Adrenal gland (tissue), 9 donors: ENCODE measurements at regions not wholly inside any gene's neighbourhood (a gene's known extent, or its start where the extent isn't known, plus 50 kb on each side); places are given as distances from the start of the nearest gene placed in this dataset.

Source experiments
- DNase-seq, 7 donors: peaks; one replicate each; pipeline ENCODE4 v3.0.0-alpha.2; 2019 to 2020
- H3K27ac ChIP-seq, 5 donors: fragments of 200-600 bp; sonication (generic) in 4 of 5; 1 replicate in 3 of 5; 2 replicates in 2 of 5; pipeline versions ENCODE4 v1.5.1 to v1.8.0; 2016 to 2020; ENCODE audit warnings: mild to moderate bottlenecking in 1 of 5
- H3K27me3 ChIP-seq: fragments of 200-600 bp; 2 replicates; pipeline ENCODE4 v1.8.0; 2021
- H3K36me3 ChIP-seq, 2 donors: fragments of 200-600 bp; replicated peaks in 1 of 2; 1 replicate in 1 of 2; 2 replicates in 1 of 2; pipeline versions ENCODE4 v1.5.1 to v1.8.0; 2018 to 2022
- H3K4me1 ChIP-seq, 2 donors: fragments of 200-600 bp; replicated peaks in 1 of 2; 1 replicate in 1 of 2; 2 replicates in 1 of 2; pipeline versions ENCODE4 v1.5.1 to v1.8.0; 2018 to 2021
- H3K4me3 ChIP-seq, 4 donors: fragments of 200-600 bp; sonication (generic) in 3 of 4; one replicate each; pipeline ENCODE4 v1.5.1; 2016 to 2018
- H3K9me3 ChIP-seq, 3 donors: fragments of 200-600 bp; sonication (generic) in 1 of 3; replicated peaks in 1 of 3; 1 replicate in 2 of 3; 2 replicates in 1 of 3; pipeline versions ENCODE4 v1.5.1 to v1.8.0; 2016 to 2021
- CTCF ChIP-seq, 6 experiments: fragments of 450-650 bp in 4 of 6; fragments of 200-600 bp in 2 of 6; sonication (generic) in 1 of 6; IDR thresholded peaks; 1 replicate in 5 of 6; 2 replicates in 1 of 6; pipeline versions ENCODE4 v1.5.1 to v1.8.0; 2016 to 2021; ENCODE audit warnings: antibody characterized with exemption in 6 of 6, mild to moderate bottlenecking in 2 of 6, moderate library complexity in 1 of 6
- POLR2A ChIP-seq, 2 donors: fragments of 450-650 bp; IDR thresholded peaks; one replicate each; pipeline ENCODE4 v1.6.1; 2017; ENCODE audit warnings: antibody characterized with exemption in 2 of 2, mild to moderate bottlenecking in 2 of 2, moderate library complexity in 1 of 2
- WGBS, 4 donors: extraction: QIAGEN DNeasy Blood & Tissue Kit in 2 of 4; methylation state at CpG; one replicate each; pipeline versions ENCODE4 v1.1.5 to v1.1.7; 2013 to 2017; 5-methylcytosine and 5-hydroxymethylcytosine counted together
- intact Hi-C, 2 donors: fragments of 100-400 bp; cut with DNase I; formaldehyde crosslinking; loops; one replicate each; pipeline versions ENCODE4 v1.14.1 to v1.15.0; 2022 to 2023
- donor health status: healthy with polysubstance abuse.
- donor health status: Bipolar disorder and iron deficiency.
- donor health status: DM: yes; HTN: yes; CAD: no.
- donor health status: DM: no; HTN: no; CAD: no.
- donor health status: DM: no; HTN: no; CAD: no.

GRCh38 chr18:45167631-45168280 is 447.5 kb upstream of the SLC14A2 start:
- no peak for TF ChIP-seq POLR2A (IDR thresholded peaks at IDR 0.05)
- TF ChIP-seq CTCF (IDR thresholded peaks at IDR 0.05): no peak

DNA sequence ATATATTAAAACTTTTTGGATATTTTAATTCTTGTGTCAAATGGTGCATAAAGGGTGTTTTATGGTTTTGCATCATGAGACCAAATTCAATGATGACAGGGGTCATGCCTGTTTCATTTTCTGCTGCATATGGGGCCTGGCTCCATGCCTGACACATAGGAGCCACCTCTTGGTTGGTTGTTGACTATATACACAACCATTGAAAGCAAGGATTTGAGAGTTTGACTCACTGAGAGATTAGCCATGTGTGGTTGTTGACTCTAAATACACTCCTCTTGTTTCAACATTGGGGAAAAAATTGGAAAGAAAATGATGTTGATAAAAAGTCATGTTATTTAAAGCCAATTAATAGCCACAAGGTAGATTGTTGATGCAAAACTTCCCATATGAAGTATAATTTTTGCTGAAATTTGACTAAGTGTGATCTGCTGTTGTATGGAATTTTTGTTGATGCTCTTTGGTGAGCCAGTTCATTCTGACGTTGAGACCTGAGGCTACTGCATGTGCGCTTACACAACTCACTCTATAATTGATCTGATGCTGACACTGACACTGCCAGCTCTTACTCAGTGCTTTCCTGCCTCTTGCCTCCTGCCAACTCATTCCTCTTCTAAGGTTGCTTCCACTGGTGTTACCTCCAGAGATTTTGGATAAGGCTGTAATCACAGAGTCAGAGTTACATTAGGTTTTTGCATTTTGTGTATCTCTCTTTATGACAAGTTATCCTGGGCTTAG is 446.2 kb upstream of the SLC14A2 start:
- no peaks in the 10 kb centered on the region for H3K27me3 ChIP-seq
- intact Hi-C loops: no loop called here
- H3K9me3 ChIP-seq: no peaks in the 10 kb centered on the region
- H3K4me1 ChIP-seq: no peaks in the 10 kb centered on the region
- TF ChIP-seq POLR2A (IDR thresholded peaks at IDR 0.05) (no peak), CTCF (IDR thresholded peaks at IDR 0.05) (no peak)
- H3K4me3 ChIP-seq: no peak overlapping the region
- 74 to 79% (median 75%) methylated on average over 2 of the region's 2 CpGs for WGBS, 4 donors
- DNase-seq: no peak
- H3K27ac ChIP-seq: peak overlapping the region in 1 of 5 donors; percentile 20
- H3K36me3 ChIP-seq: no peaks in the 10 kb centered on the region

More at GRCh38 chr18:45167631-45168280, 447.5 kb upstream of the SLC14A2 start:
- no peaks in the 10 kb centered on the region for H3K36me3 ChIP-seq
- 62 to 73% (median 68%) methylated on average over 6 of the region's 6 CpGs for WGBS, 4 donors
- H3K27me3 ChIP-seq: no peaks in the 10 kb centered on the region
- H3K9me3 ChIP-seq: no peaks in the 10 kb centered on the region
- H3K4me1 ChIP-seq: no peaks in the 10 kb centered on the region
- no peak overlapping the region for H3K4me3 ChIP-seq
- DNase-seq: no peak
- intact Hi-C loops: no loop called here
- no peak overlapping the region for H3K27ac ChIP-seq

GRCh38 chr18:45169610-45170009 is 445.7 kb upstream of the SLC14A2 start:
- Histone ChIP-seq H3K4me3 (no peak overlapping the region), H3K9me3 (no peaks in the 10 kb centered on the region), H3K36me3 (no peaks in the 10 kb centered on the region), H3K27me3 (no peaks in the 10 kb centered on the region), H3K27ac (no peak overlapping the region), H3K4me1 (no peaks in the 10 kb centered on the region)
- intact Hi-C loops: no loop called here
- TF ChIP-seq POLR2A (IDR thresholded peaks at IDR 0.05) (no peak), CTCF (IDR thresholded peaks at IDR 0.05) (peak in 2 of 6 experiments; percentile 14 to 17)
- DNase-seq: peak in 2 of 7 donors; percentile 13 to 23

DNA sequence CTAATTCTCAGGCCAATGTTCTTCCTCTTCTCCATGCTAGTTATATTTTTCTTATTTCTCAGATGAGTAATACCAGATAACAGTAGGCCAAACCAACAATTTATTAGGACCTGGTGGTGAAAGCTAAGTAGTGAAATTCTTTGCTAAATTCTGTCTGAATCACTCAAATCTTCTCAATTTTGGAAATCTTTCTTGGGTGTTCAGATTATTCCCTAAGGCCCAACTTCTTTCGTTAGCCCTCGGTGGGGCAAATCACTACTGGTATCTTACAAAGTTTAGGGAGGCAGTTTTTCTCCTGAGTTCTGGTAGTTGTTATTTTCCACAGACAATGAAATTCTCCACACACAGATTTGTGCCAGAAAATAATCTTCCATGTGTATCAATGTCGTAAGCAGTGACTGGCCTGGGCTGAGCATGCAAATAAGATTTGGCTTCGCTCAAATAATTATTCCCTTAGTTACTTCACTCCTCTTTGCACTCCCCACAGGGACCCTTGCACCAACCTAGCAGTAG is 443.5 kb upstream of the SLC14A2 start:
- Histone ChIP-seq H3K27me3 (no peaks in the 10 kb centered on the region), H3K4me3 (no peak overlapping the region), H3K36me3 (no peaks in the 10 kb centered on the region), H3K4me1 (no peaks in the 10 kb centered on the region), H3K27ac (peak overlapping the region in 1 of 5 donors; percentile 24), H3K9me3 (no peaks in the 10 kb centered on the region)
- intact Hi-C loops: no loop called here
- WGBS, 4 donors: 81 to 88% (median 83%) methylated on average over 4 of the region's 4 CpGs
- DNase-seq: no peak
- TF ChIP-seq POLR2A (IDR thresholded peaks at IDR 0.05) (no peak), CTCF (IDR thresholded peaks at IDR 0.05) (no peak)
